PFSK-1 (cell line): ENCODE measurements at regions not wholly inside any gene's neighbourhood (a gene's known extent, or its start where the extent isn't known, plus 50 kb on each side); places are given as distances from the start of the nearest gene placed in this dataset.

Experiments
- FOXP2 ChIP-seq: optimal IDR thresholded peaks from 2 replicates; pipeline ENCODE3; 2011; ENCODE audit warnings: borderline replicate concordance, control low read depth, inconsistent platforms; ENCODE audit not compliant: insufficient read depth; ENCODE audit errors: extremely low read length, extremely low read depth
- POLR2AphosphoS5 ChIP-seq: IDR thresholded peaks from 2 replicates; pipeline ENCODE4 v1.6.1; 2012; ENCODE audit warnings: low read depth, mild to moderate bottlenecking, control low read depth, low read length, moderate library complexity
- SIN3A ChIP-seq: IDR thresholded peaks from 2 replicates; pipeline ENCODE4 v1.6.1; 2012; ENCODE audit warnings: mild to moderate bottlenecking, low read length, moderate library complexity, borderline replicate concordance; ENCODE audit not compliant: insufficient read depth
- TAF1 ChIP-seq: IDR thresholded peaks from 2 replicates; pipeline ENCODE4 v1.6.1; 2012; ENCODE audit warnings: low read length, control low read depth, borderline replicate concordance; ENCODE audit not compliant: insufficient read depth

- TF ChIP-seq FOXP2 (no peak), POLR2AphosphoS5 (no peak), TAF1 (no peak), SIN3A (no peak)
These were observed 378.0 kb downstream of the TBC1D4 start for GRCh38 chr13:75103976-75104375.
